Peyer's patch (tissue), 4 donors: ENCODE measurements at regions not wholly inside any gene's neighbourhood (a gene's known extent, or its start where the extent isn't known, plus 50 kb on each side); places are given as distances from the start of the nearest gene placed in this dataset.

Experiments
- CTCF ChIP-seq, 6 experiments: fragments of 450-650 bp in 4 of 6; fragments of 200-600 bp in 2 of 6; sonication (generic) in 1 of 6; IDR thresholded peaks; one replicate each; pipeline ENCODE4 v1.5.1; 2017 to 2019; ENCODE audit warnings: antibody characterized with exemption in 6 of 6, mild to moderate bottlenecking in 3 of 6, moderate library complexity in 1 of 6
- POLR2A ChIP-seq, 2 donors: fragments of 450-650 bp; IDR thresholded peaks; one replicate each; pipeline ENCODE4 v1.5.1; 2017; ENCODE audit warnings: antibody characterized with exemption in 2 of 2, mild to moderate bottlenecking in 2 of 2, moderate library complexity in 2 of 2

DNA sequence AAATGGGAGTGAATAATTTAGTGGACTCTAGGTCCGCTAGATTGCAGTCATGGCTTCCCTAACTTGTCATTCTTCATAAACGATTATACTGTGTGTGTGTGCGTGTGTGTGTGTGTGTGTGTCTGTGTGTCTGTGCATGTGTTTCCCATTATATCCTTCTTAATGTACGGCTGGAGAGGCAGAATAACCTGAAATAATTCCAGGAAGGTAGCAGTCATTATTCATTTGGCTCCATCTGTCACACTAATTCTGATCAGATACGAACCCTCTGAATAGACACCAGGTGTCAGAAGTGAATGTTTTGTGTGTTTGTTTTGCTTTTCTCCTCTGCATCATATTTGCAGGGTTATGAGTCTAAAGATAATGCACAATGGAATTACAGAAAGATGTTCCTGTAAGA, 372.9 kb downstream of the DOK5 start:
- no peak for TF ChIP-seq CTCF (IDR thresholded peaks at IDR 0.05)
- TF ChIP-seq POLR2A (IDR thresholded peaks at IDR 0.05): no peak
